ENCODE measurements at regions not wholly inside any gene's neighbourhood (a gene's known extent, or its start where the extent isn't known, plus 50 kb on each side); places are given as distances from the start of the nearest gene placed in this dataset.

GRCh38 chr14:76551906-76552305, 176.0 kb downstream of the ESRRB start:
- H3K9me3 Mint-ChIP-seq, result no peaks in the 10 kb centered on the region
- peaks cover 2% of the 10 kb centered on the region for H3K27me3 Mint-ChIP-seq
- H3K4me3 Mint-ChIP-seq, result no peak overlapping the region
- no peaks in the 10 kb centered on the region for H3K36me3 Mint-ChIP-seq (ENCODE audit: low read depth)
- no peaks in the 10 kb centered on the region for H3K4me1 Mint-ChIP-seq
- DNase-seq, result no peak
- H3K27ac Mint-ChIP-seq, result no peak overlapping the region
- CTCF ChIA-PET, result no interaction called here
- POLR2A ChIA-PET, result no interaction called here

GRCh38 chr14:76564471-76565422, 188.8 kb downstream of the ESRRB start:
- H3K27me3 Mint-ChIP-seq, result no peaks in the 10 kb centered on the region
- H3K4me3 Mint-ChIP-seq, result no peak overlapping the region
- H3K4me1 Mint-ChIP-seq, result no peaks in the 10 kb centered on the region
- H3K36me3 Mint-ChIP-seq (ENCODE audit: low read depth), result no peaks in the 10 kb centered on the region
- CTCF ChIA-PET, result no interaction called here
- H3K9me3 Mint-ChIP-seq, result no peaks in the 10 kb centered on the region
- H3K27ac Mint-ChIP-seq, result no peak overlapping the region
- POLR2A ChIA-PET, result no interaction called here
- DNase-seq, result no peak

- DNase-seq, result no peak
- Mint-ChIP-seq H3K27ac (no peak overlapping the region), H3K4me3 (no peak overlapping the region), H3K27me3 (no peaks in the 10 kb centered on the region), H3K9me3 (no peaks in the 10 kb centered on the region), H3K36me3 (ENCODE audit: low read depth) (no peaks in the 10 kb centered on the region), H3K4me1 (no peaks in the 10 kb centered on the region)
- POLR2A ChIA-PET, result no interaction called here
- CTCF ChIA-PET, result no interaction called here
These were observed 190.5 kb downstream of the ESRRB start for GRCh38 chr14:76566439-76566838.

- POLR2A ChIA-PET, result no interaction called here
- CTCF ChIA-PET, result no interaction called here
- DNase-seq, result no peak
- Mint-ChIP-seq H3K9me3 (no peaks in the 10 kb centered on the region), H3K36me3 (ENCODE audit: low read depth) (no peaks in the 10 kb centered on the region), H3K27me3 (peaks cover 2% of the 10 kb centered on the region), H3K27ac (no peak overlapping the region), H3K4me3 (no peak overlapping the region), H3K4me1 (no peaks in the 10 kb centered on the region)
These were observed 186.7 kb upstream of the VASH1 start for GRCh38 chr14:76574416-76575095.

DNA sequence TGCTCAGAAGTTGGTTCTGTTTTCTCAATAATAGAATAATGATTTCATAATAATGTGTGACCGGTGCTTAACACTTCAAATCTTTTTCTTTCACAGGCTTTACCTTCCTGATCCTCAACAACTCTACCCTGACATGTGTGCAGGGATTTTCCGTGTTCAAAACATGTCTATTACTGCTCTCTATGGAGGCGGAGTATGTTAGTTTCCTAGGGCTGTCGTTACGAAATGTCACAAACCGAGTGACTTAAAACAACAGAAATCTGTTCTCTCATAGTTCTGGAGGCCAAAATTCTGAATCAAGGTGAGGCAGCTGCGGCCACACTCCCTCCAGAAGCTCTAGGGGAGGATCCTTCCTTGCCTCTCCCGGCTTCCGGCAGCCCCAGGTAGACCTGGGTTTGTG, 186.2 kb upstream of the VASH1 start:
- H3K9me3 Mint-ChIP-seq, result no peaks in the 10 kb centered on the region
- H3K4me3 Mint-ChIP-seq, result no peak overlapping the region
- POLR2A ChIA-PET, result no interaction called here
- H3K27me3 Mint-ChIP-seq, result peaks cover 2% of the 10 kb centered on the region
- no peak overlapping the region for H3K27ac Mint-ChIP-seq
- CTCF ChIA-PET, result no interaction called here
- H3K36me3 Mint-ChIP-seq (ENCODE audit: low read depth), result no peaks in the 10 kb centered on the region
- H3K4me1 Mint-ChIP-seq, result no peaks in the 10 kb centered on the region
- no peak for DNase-seq

GRCh38 chr14:76576047-76576741, 185.1 kb upstream of the VASH1 start:
- DNase-seq, result no peak
- ChIA-PET POLR2A (no interaction called here), CTCF (no interaction called here)
- Mint-ChIP-seq H3K4me1 (no peaks in the 10 kb centered on the region), H3K4me3 (no peak overlapping the region), H3K27ac (no peak overlapping the region), H3K27me3 (peaks cover 2% of the 10 kb centered on the region), H3K9me3 (no peaks in the 10 kb centered on the region), H3K36me3 (ENCODE audit: low read depth) (no peaks in the 10 kb centered on the region)

DNA sequence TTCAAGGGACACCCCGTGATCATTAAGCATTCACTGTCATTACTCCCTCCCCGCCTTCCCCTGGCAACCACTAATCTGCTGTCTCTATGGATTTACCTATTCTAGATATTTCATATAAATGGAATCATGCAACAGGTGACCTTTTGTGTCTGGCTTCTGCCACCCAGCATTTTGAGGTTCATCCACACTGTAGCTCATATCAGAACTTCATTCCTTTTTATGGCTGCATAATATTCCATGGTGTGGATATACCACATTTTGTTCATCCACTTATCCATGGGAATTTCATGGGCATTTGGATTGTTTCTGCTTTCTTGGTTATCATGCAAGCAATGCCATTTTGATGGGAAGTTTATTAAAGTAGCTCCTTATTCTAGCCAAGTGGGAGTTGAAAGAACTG, 184.2 kb upstream of the VASH1 start:
- ChIA-PET POLR2A (no interaction called here), CTCF (no interaction called here)
- Mint-ChIP-seq H3K4me3 (no peak overlapping the region), H3K27ac (no peak overlapping the region), H3K9me3 (no peaks in the 10 kb centered on the region), H3K27me3 (peaks cover 2% of the 10 kb centered on the region), H3K36me3 (ENCODE audit: low read depth) (no peaks in the 10 kb centered on the region), H3K4me1 (no peaks in the 10 kb centered on the region)
- DNase-seq, result no peak

GRCh38 chr14:76577837-76578236, 183.4 kb upstream of the VASH1 start:
- Mint-ChIP-seq H3K27ac (no peak overlapping the region), H3K36me3 (ENCODE audit: low read depth) (no peaks in the 10 kb centered on the region), H3K27me3 (peaks cover 2% of the 10 kb centered on the region), H3K4me3 (no peak overlapping the region), H3K4me1 (no peaks in the 10 kb centered on the region), H3K9me3 (no peaks in the 10 kb centered on the region)
- DNase-seq, result no peak
- ChIA-PET POLR2A (no interaction called here), CTCF (no interaction called here)

DNA sequence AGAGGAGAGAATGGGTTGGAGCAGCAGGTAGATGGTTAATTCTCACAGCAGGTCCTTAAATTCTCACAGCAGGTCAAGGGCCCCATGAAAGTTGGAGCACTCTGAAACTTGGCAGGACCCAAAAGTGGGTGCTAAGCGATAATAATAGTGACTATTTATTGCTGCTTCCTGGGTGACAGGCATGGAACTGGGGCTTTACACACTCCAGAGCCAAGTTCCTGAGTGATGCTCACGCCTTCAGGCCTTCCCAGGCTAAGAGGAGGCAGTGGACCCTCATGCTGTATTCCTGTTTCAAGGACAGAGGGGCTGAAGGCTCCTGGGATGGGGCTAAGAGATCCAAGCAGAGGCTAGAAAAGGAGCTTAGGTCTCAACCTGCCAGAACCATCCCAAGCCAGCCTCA, 180.9 kb upstream of the VASH1 start:
- Mint-ChIP-seq H3K36me3 (ENCODE audit: low read depth) (no peaks in the 10 kb centered on the region), H3K4me1 (no peaks in the 10 kb centered on the region), H3K4me3 (no peak overlapping the region), H3K27me3 (no peaks in the 10 kb centered on the region), H3K27ac (no peak overlapping the region), H3K9me3 (no peaks in the 10 kb centered on the region)
- ChIA-PET CTCF (no interaction called here), POLR2A (no interaction called here)
- DNase-seq, result no peak

- H3K4me3 Mint-ChIP-seq, result no peak overlapping the region
- H3K27me3 Mint-ChIP-seq, result no peaks in the 10 kb centered on the region
- ChIA-PET POLR2A (no interaction called here), CTCF (no interaction called here)
- no peak overlapping the region for H3K27ac Mint-ChIP-seq
- no peaks in the 10 kb centered on the region for H3K36me3 Mint-ChIP-seq (ENCODE audit: low read depth)
- H3K4me1 Mint-ChIP-seq, result no peaks in the 10 kb centered on the region
- no peak for DNase-seq
- no peaks in the 10 kb centered on the region for H3K9me3 Mint-ChIP-seq
These were observed 180.3 kb upstream of the VASH1 start for GRCh38 chr14:76580967-76581366.

GRCh38 chr14:76581592-76581991, 179.7 kb upstream of the VASH1 start:
- no peak for DNase-seq
- H3K4me1 Mint-ChIP-seq, result no peaks in the 10 kb centered on the region
- ChIA-PET CTCF (interaction anchor here (0.6 kb wide), 1 partner anchor 17 kb away, joined by 3 read pairs; no protein-coding TSS in a partner anchor), POLR2A (no interaction called here)
- no peaks in the 10 kb centered on the region for H3K36me3 Mint-ChIP-seq (ENCODE audit: low read depth)
- no peak overlapping the region for H3K27ac Mint-ChIP-seq
- H3K9me3 Mint-ChIP-seq, result no peaks in the 10 kb centered on the region
- H3K27me3 Mint-ChIP-seq, result no peaks in the 10 kb centered on the region
- no peak overlapping the region for H3K4me3 Mint-ChIP-seq

- no peak overlapping the region for H3K4me3 Mint-ChIP-seq
- no peak overlapping the region for H3K27ac Mint-ChIP-seq
- ChIA-PET POLR2A (no interaction called here), CTCF (no interaction called here)
- H3K9me3 Mint-ChIP-seq, result no peaks in the 10 kb centered on the region
- H3K27me3 Mint-ChIP-seq, result no peaks in the 10 kb centered on the region
- no peaks in the 10 kb centered on the region for H3K36me3 Mint-ChIP-seq (ENCODE audit: low read depth)
- H3K4me1 Mint-ChIP-seq, result no peaks in the 10 kb centered on the region
- no peak for DNase-seq
These were observed 178.8 kb upstream of the VASH1 start for GRCh38 chr14:76582447-76582846.

- Mint-ChIP-seq H3K36me3 (ENCODE audit: low read depth) (no peaks in the 10 kb centered on the region), H3K27ac (no peak overlapping the region), H3K27me3 (no peaks in the 10 kb centered on the region), H3K4me1 (no peaks in the 10 kb centered on the region), H3K4me3 (no peak overlapping the region), H3K9me3 (no peaks in the 10 kb centered on the region)
- ChIA-PET CTCF (no interaction called here), POLR2A (no interaction called here)
- DNase-seq, result no peak
These were observed 178.1 kb upstream of the VASH1 start for GRCh38 chr14:76583174-76583573.

Data from activated CD4-positive, alpha-beta T cell treated with anti-CD3 and anti-CD28 coated beads, Interleukin-2, amount 10 ng/mL, durations not matched to agents 7 days and 5 days (primary cell).